Left kidney (tissue), 1 donor: ENCODE measurements at regions not wholly inside any gene's neighbourhood (a gene's known extent, or its start where the extent isn't known, plus 50 kb on each side); places are given as distances from the start of the nearest gene placed in this dataset.
A peak's percentile ranks its signal among the peaks of the same experiment; 100 is the strongest.

ENCODE experiments used
- DNase-seq: peaks from one replicate; pipeline ENCODE4 v3.0.0-alpha.2; 2013

GRCh38 chr2:62302631-62303435, 106.9 kb downstream of the B3GNT2 start:
- DNase-seq = no peak

GRCh38 chr2:62300925-62301324, 105.0 kb downstream of the B3GNT2 start:
- DNase-seq = no peak

- DNase-seq = no peak
Measured at GRCh38 chr2:62297624-62298010, 101.7 kb downstream of the B3GNT2 start.

- DNase-seq = no peak
Measured at GRCh38 chr2:62296832-62297623, 101.1 kb downstream of the B3GNT2 start.

GRCh38 chr2:62296034-62296831, 100.3 kb downstream of the B3GNT2 start:
- no peak for DNase-seq

- peak; percentile 92 for DNase-seq
Measured at GRCh38 chr2:62293490-62294271, 97.8 kb downstream of the B3GNT2 start.

GRCh38 chr2:62293151-62293489, 97.2 kb downstream of the B3GNT2 start:
- DNase-seq = no peak

GRCh38 chr2:62292190-62292589, 96.3 kb downstream of the B3GNT2 start:
- no peak for DNase-seq

- DNase-seq = no peak
Measured at GRCh38 chr2:62291517-62292137, 95.7 kb downstream of the B3GNT2 start.

GRCh38 chr2:62291052-62291451, 95.1 kb downstream of the B3GNT2 start:
- no peak for DNase-seq

GRCh38 chr2:62287899-62288880, 92.3 kb downstream of the B3GNT2 start:
- DNase-seq = peak; percentile 68

- no peak for DNase-seq
Measured at GRCh38 chr2:62287282-62287681, 91.4 kb downstream of the B3GNT2 start.

- DNase-seq = no peak
Measured at GRCh38 chr2:62286089-62286785, 90.3 kb downstream of the B3GNT2 start.

GRCh38 chr2:62284980-62285379, 89.1 kb downstream of the B3GNT2 start:
- DNase-seq = no peak

GRCh38 chr2:62284471-62284870, 88.6 kb downstream of the B3GNT2 start:
- DNase-seq = no peak

- no peak for DNase-seq
Measured at GRCh38 chr2:62283147-62283546, 87.2 kb downstream of the B3GNT2 start.

GRCh38 chr2:62281663-62282062, 85.7 kb downstream of the B3GNT2 start:
- DNase-seq = no peak

- DNase-seq = no peak
Measured at GRCh38 chr2:62277688-62278087, 81.8 kb downstream of the B3GNT2 start.
